ENCODE measurements at regions not wholly inside any gene's neighbourhood (a gene's known extent, or its start where the extent isn't known, plus 50 kb on each side); places are given as distances from the start of the nearest gene placed in this dataset.

- no peaks in the 10 kb centered on the region for H4K20me1 ChIP-seq (ENCODE audit: insufficient read depth, low read length)
- H3K9ac ChIP-seq (ENCODE audit: insufficient read depth, low read depth, low read length), result no peak overlapping the region
- in situ Hi-C loops (cut with HindIII; ENCODE audit: extremely low pct_ligation_motif_present, low pct_unique_long_range_greater_than_20kb) (no loop called here), intact Hi-C loops (cut with micrococcal nuclease; ENCODE audit: unreplicated experiment) (no loop called here)
- no peaks in the 10 kb centered on the region for H3K79me2 ChIP-seq (ENCODE audit: insufficient read depth, low read length)
- H3K4me2 ChIP-seq (ENCODE audit: low read depth, low read length), result no peak overlapping the region
- no peaks in the 10 kb centered on the region for H3K9me3 ChIP-seq (ENCODE audit: low read length)
- H3K4me1 ChIP-seq (ENCODE audit: insufficient read depth, low read length), result no peaks in the 10 kb centered on the region
- no peak for FAIRE-seq
- H3K36me3 ChIP-seq (replicated peaks in 1 of 2; ENCODE audit: control insufficient read depth in 1 of 2, insufficient read depth in 2 of 2, low read length in 2 of 2), result no peaks in the 10 kb centered on the region
- ATAC-seq, result no peak
- POLR2A ChIA-PET, result no interaction called here
- no peak overlapping the region for H3K27ac ChIP-seq (ENCODE audit: extremely low read length, insufficient read depth, low read length)
- no peak overlapping the region for H3K4me3 ChIP-seq (replicated peaks in 1 of 3; ENCODE audit: insufficient read depth in 1 of 3, low read depth in 2 of 3, low read length in 3 of 3)
- no peak for DNase-seq (ENCODE audit: low spot score)
- CTCF ChIA-PET (ENCODE audit: low intra/inter-chr PET ratio, low total read pairs), result no interaction called here
- BruUV-seq (replicated peaks), result no TSS peak
- peaks cover 0 to 16% of the 10 kb centered on the region in 2 experiments; a peak in 3 of 5 replicates for H3K27me3 ChIP-seq (ENCODE audit: control insufficient read depth in 1 of 2, insufficient read depth in 2 of 2, low read length in 2 of 2)
- WGBS (ENCODE audit: low lambda C conversion rate), result 9% methylated on average over 10 of the region's 16 CpGs
- no peak overlapping the region for H2AFZ ChIP-seq (ENCODE audit: low read length)
- TF ChIP-seq ZNF644 (CRISPR knock-in tag; IDR thresholded peaks at IDR 0.05; ENCODE audit: low read depth) (no peak), FIP1L1 (IDR thresholded peaks at IDR 0.05; ENCODE audit: borderline replicate concordance, insufficient read depth, low read depth, low read length) (no peak), MYPOP (CRISPR knock-in tag; IDR thresholded peaks at IDR 0.05) (no peak), NBN (conservative IDR thresholded peaks at IDR 0.05) (no peak), TERF1 (CRISPR knock-in tag; IDR thresholded peaks at IDR 0.05) (no peak), ZNF775 (CRISPR knock-in tag; IDR thresholded peaks at IDR 0.05; ENCODE audit: borderline replicate concordance) (no peak), ZNF329 (CRISPR knock-in tag; IDR thresholded peaks at IDR 0.05; ENCODE audit: low read depth) (no peak), LBX2 (CRISPR knock-in tag; IDR thresholded peaks at IDR 0.05; ENCODE audit: borderline replicate concordance) (no peak), ZEB1 (IDR thresholded peaks at IDR 0.05; ENCODE audit: insufficient replicate concordance, low read depth) (no peak), TBP (CRISPR knock-in tag; IDR thresholded peaks at IDR 0.05) (no peak), FUBP1 (CRISPR knock-in tag; IDR thresholded peaks at IDR 0.05; ENCODE audit: borderline replicate concordance) (no peak), JARID2 (CRISPR knock-in tag; IDR thresholded peaks at IDR 0.05; ENCODE audit: insufficient replicate concordance) (no peak), RXRA (CRISPR knock-in tag; IDR thresholded peaks at IDR 0.05) (no peak), CSRNP2 (CRISPR knock-in tag; conservative IDR thresholded peaks at IDR 0.05; ENCODE audit: low read depth) (no peak), ZKSCAN8 (CRISPR knock-in tag; IDR thresholded peaks at IDR 0.05; ENCODE audit: borderline replicate concordance) (no peak), MXD3 (CRISPR knock-in tag; IDR thresholded peaks at IDR 0.05) (no peak)
These were observed 64.1 kb upstream of the SALL3 start for GRCh38 chr18:78915446-78916008.

Measured in HepG2 (cell line).